ENCODE measurements at regions not wholly inside any gene's neighbourhood (a gene's known extent, or its start where the extent isn't known, plus 50 kb on each side); places are given as distances from the start of the nearest gene placed in this dataset.

- CTCF ChIA-PET: interaction anchor here (0.6 kb wide), 1 partner anchor 579 kb away, joined by 4 read pairs; no protein-coding TSS in a partner anchor
- TF ChIP-seq ZNF23 (tag by site-specific recombination; IDR thresholded peaks at IDR 0.05; ENCODE audit: borderline replicate concordance) (no peak), ZNF155 (tag by site-specific recombination; IDR thresholded peaks at IDR 0.05) (no peak), ZNF214 (tag by site-specific recombination; IDR thresholded peaks at IDR 0.05; ENCODE audit: borderline replicate concordance) (no peak), HOXC10 (CRISPR knock-in tag; IDR thresholded peaks at IDR 0.05) (no peak), ZNF48 (tag by site-specific recombination; IDR thresholded peaks at IDR 0.05) (no peak), ZNF837 (tag by site-specific recombination; IDR thresholded peaks at IDR 0.05) (no peak)
- TF ChIP-seq, protein P1, sequence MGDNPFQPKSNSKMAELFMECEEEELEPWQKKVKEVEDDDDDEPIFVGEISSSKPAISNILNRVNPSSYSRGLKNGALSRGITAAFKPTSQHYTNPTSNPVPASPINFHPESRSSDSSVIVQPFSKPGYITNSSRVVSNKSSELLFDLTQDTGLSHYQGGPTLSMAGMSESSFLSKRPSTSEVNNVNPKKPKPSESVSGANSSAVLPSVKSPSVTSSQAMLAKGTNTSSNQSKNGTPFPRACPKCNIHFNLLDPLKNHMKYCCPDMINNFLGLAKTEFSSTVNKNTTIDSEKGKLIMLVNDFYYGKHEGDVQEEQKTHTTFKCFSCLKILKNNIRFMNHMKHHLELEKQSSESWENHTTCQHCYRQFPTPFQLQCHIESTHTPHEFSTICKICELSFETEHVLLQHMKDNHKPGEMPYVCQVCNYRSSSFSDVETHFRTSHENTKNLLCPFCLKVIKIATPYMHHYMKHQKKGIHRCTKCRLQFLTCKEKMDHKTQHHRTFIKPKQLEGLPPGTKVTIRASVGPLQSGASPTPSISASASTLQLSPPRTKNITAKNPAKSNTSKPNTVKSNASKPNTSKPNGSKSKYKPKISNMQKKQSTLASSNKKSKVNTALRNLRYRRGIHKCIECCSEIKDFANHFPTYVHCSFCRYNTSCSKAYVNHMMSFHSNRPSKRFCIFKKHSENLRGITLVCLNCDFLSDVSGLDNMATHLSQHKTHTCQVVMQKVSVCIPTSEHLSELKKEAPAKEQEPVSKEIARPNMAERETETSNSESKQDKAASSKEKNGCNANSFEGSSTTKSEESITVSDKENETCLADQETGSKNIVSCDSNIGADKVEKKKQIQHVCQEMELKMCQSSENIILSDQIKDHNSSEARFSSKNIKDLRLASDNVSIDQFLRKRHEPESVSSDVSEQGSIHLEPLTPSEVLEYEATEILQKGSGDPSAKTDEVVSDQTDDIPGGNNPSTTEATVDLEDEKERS (tag by site-specific recombination; IDR thresholded peaks at IDR 0.05): no peak
- POLR2A ChIA-PET: no interaction called here
- Histone ChIP-seq H3K27ac (ENCODE audit: extremely low read depth, low read depth, low read length) (no peak overlapping the region), H3K4me3 (ENCODE audit: low read depth, low read length) (no peak overlapping the region), H3K4me1 (ENCODE audit: control insufficient read depth, insufficient read depth, low read length) (no peaks in the 10 kb centered on the region), H3K9me3 (ENCODE audit: control insufficient read depth, insufficient read depth, low read depth, low read length) (no peaks in the 10 kb centered on the region), H3K36me3 (ENCODE audit: control insufficient read depth in 2 of 2, insufficient read depth in 1 of 2, low read length in 2 of 2) (no peaks in the 10 kb centered on the region)
Measured at GRCh38 chr5:9786380-9787360, 156.5 kb upstream of the TAS2R1 start.

GRCh38 chr5:9785751-9786150, 155.6 kb upstream of the TAS2R1 start:
- Histone ChIP-seq H3K36me3 (ENCODE audit: control insufficient read depth in 2 of 2, insufficient read depth in 1 of 2, low read length in 2 of 2) (no peaks in the 10 kb centered on the region), H3K4me1 (ENCODE audit: control insufficient read depth, insufficient read depth, low read length) (no peaks in the 10 kb centered on the region), H3K27ac (ENCODE audit: extremely low read depth, low read depth, low read length) (no peak overlapping the region), H3K9me3 (ENCODE audit: control insufficient read depth, insufficient read depth, low read depth, low read length) (no peaks in the 10 kb centered on the region), H3K4me3 (ENCODE audit: low read depth, low read length) (no peak overlapping the region)
- POLR2A ChIA-PET: no interaction called here
- CTCF ChIA-PET: no interaction called here
- TF ChIP-seq ZNF544 (tag by site-specific recombination; IDR thresholded peaks at IDR 0.05) (no peak), ZNF221 (tag by site-specific recombination; IDR thresholded peaks at IDR 0.05; ENCODE audit: borderline replicate concordance) (no peak), ZNF24 (tag by site-specific recombination; IDR thresholded peaks at IDR 0.05) (no peak)

- Histone ChIP-seq H3K27ac (ENCODE audit: extremely low read depth, low read depth, low read length) (no peak overlapping the region), H3K4me3 (ENCODE audit: low read depth, low read length) (no peak overlapping the region), H3K36me3 (ENCODE audit: control insufficient read depth in 2 of 2, insufficient read depth in 1 of 2, low read length in 2 of 2) (no peaks in the 10 kb centered on the region), H3K4me1 (ENCODE audit: control insufficient read depth, insufficient read depth, low read length) (no peaks in the 10 kb centered on the region), H3K9me3 (ENCODE audit: control insufficient read depth, insufficient read depth, low read depth, low read length) (no peaks in the 10 kb centered on the region)
- CTCF ChIA-PET: no interaction called here
- no peak for TF ChIP-seq ZNF362 (tag by site-specific recombination; IDR thresholded peaks at IDR 0.05)
- no peak for TF ChIP-seq ZNF548 (tag by site-specific recombination; IDR thresholded peaks at IDR 0.05)
- TF ChIP-seq RBAK (tag by site-specific recombination; IDR thresholded peaks at IDR 0.05): no peak
- no peak for TF ChIP-seq ZNF624 (tag by site-specific recombination; IDR thresholded peaks at IDR 0.05)
- TF ChIP-seq ZNF473 (tag by site-specific recombination; IDR thresholded peaks at IDR 0.05): no peak
- TF ChIP-seq HOXA7 (CRISPR knock-in tag; IDR thresholded peaks at IDR 0.05; ENCODE audit: borderline replicate concordance): no peak
- TF ChIP-seq ZNF24 (tag by site-specific recombination; IDR thresholded peaks at IDR 0.05): no peak
- no peak for TF ChIP-seq ZNF37A (tag by site-specific recombination; IDR thresholded peaks at IDR 0.05)
- POLR2A ChIA-PET: no interaction called here
Measured at GRCh38 chr5:9784231-9784630, 154.1 kb upstream of the TAS2R1 start.

Measured in HEK293 (cell line).